Stomach (tissue), 4 donors: ENCODE measurements at regions not wholly inside any gene's neighbourhood (a gene's known extent, or its start where the extent isn't known, plus 50 kb on each side); places are given as distances from the start of the nearest gene placed in this dataset.

Experiments
- CTCF ChIP-seq, 7 experiments: fragments of 450-650 bp in 4 of 7; fragments of 200-600 bp in 3 of 7; sonication (generic) in 3 of 7; IDR thresholded peaks; one replicate each; pipeline ENCODE4 v1.5.1; 2016 to 2019; ENCODE audit warnings: antibody characterized with exemption in 7 of 7, control low read depth in 2 of 7, mild to moderate bottlenecking in 1 of 7
- EP300 ChIP-seq: sonication (generic); formaldehyde crosslinking; IDR thresholded peaks from one replicate; pipeline ENCODE4 v1.6.1; 2017; ENCODE audit warnings: antibody characterized with exemption

DNA sequence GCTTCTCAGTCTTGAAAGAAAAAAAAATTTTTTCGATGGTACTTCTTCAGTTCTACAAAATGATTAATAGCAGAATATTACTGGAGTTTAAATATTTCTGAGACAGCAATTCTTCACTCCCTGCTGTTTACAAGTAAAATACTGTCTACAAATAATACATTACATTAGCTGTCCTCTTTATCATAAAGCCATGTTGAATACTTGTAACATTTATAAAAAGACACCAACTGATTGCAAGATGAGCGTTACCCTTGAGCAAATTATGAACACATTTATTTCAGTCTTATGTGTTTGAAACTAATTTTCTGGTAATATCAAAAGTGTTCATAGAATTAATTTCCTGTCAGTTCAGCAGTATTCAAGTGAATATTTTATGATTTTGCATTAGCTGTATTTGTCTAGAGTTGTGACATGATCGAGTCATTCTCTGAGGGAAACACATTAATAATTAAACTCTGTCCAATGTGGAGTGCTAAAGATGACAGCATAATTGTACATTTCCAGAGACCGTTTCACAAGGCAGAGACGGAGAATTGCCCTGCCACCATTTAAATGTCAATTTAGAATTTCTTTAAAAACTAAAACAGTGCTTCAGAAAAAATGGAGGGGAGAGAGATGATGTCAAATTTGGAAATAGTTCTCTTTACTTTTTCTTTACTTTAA, 1359.0 kb upstream of the ADGRL4 start:
- no peak for TF ChIP-seq EP300
- no peak for TF ChIP-seq CTCF (IDR thresholded peaks at IDR 0.05)
